ENCODE measurements at regions not wholly inside any gene's neighbourhood (a gene's known extent, or its start where the extent isn't known, plus 50 kb on each side); places are given as distances from the start of the nearest gene placed in this dataset.
A peak's percentile ranks its signal among the peaks of the same experiment; 100 is the strongest.

DNA sequence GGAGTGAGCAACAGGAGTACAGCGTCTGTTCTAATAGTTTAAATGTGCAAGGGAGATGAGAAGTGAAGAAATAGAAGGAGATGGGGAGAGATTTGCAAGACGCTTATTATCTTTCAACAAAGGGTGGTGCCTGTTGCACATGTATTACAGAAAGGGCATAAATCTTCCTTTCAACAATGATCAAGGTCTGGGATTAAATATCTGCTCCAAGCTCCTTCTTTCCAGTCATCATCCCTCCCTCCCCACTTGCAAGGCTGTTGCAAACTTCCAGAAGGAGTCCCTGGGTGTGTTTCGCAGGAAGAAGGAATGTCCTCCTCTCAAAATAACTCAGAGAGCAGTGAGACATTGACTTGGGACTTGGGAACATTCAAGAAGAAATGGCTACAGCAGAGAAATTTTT lies 63.5 kb upstream of the MYCBP2 start:
- Histone ChIP-seq H3K4me3 (replicated peaks in 1 of 3; ENCODE audit: low read depth in 2 of 3, low read length in 3 of 3) (no peak overlapping the region), H3K27me3 (ENCODE audit: control insufficient read depth in 2 of 2, insufficient read depth in 2 of 2, low read length in 2 of 2) (no peaks in the 10 kb centered on the region), H3K9me3 (replicated peaks in 1 of 2; ENCODE audit: control insufficient read depth in 1 of 2, insufficient read depth in 1 of 2, low read length in 2 of 2) (no peaks in the 10 kb centered on the region), H3K4me2 (replicated peaks; ENCODE audit: extremely low read depth, low read length, poor library complexity, severe bottlenecking) (no peak overlapping the region), H3K79me2 (ENCODE audit: insufficient read depth, low read length) (no peaks in the 10 kb centered on the region), H3K9ac (ENCODE audit: insufficient read depth, low read length, poor library complexity, severe bottlenecking) (no peak overlapping the region), H3K36me3 (replicated peaks in 1 of 2; ENCODE audit: control insufficient read depth in 1 of 2, insufficient read depth in 2 of 2, low read length in 2 of 2) (no peaks in the 10 kb centered on the region), H4K20me1 (ENCODE audit: insufficient read depth, low read length) (no peaks in the 10 kb centered on the region), H2AFZ (ENCODE audit: insufficient read depth, low read depth, low read length, poor library complexity, severe bottlenecking) (peak overlapping the region; percentile 23), H3K4me1 (ENCODE audit: control insufficient read depth in 1 of 2, insufficient read depth in 2 of 2, low read length in 2 of 2) (peaks cover 23 to 51% of the 10 kb centered on the region in 2 donors), H3K27ac (ENCODE audit: low read depth in 1 of 2, low read length in 2 of 2) (no peak overlapping the region)
- WGBS (ENCODE audit: insufficient coverage): 0% methylated on average over 1 of the region's 3 CpGs
- intact Hi-C loops (cut with micrococcal nuclease): no loop called here
- Mint-ChIP-seq H3K4me1 (peaks cover 59% of the 10 kb centered on the region), H3K27ac (no peak overlapping the region), H3K27me3 (ENCODE audit: low read depth in 3 of 3) (peaks cover 0 to 5% (median 0%) of the 10 kb centered on the region in 3 donors), H3K4me3 (no peak overlapping the region), H3K36me3 (no peaks in the 10 kb centered on the region), H3K9me3 (peaks cover 0 to 2% (median 0%) of the 10 kb centered on the region in 7 donors)
- DNase-seq: no peak
- TF ChIP-seq, protein P1, sequence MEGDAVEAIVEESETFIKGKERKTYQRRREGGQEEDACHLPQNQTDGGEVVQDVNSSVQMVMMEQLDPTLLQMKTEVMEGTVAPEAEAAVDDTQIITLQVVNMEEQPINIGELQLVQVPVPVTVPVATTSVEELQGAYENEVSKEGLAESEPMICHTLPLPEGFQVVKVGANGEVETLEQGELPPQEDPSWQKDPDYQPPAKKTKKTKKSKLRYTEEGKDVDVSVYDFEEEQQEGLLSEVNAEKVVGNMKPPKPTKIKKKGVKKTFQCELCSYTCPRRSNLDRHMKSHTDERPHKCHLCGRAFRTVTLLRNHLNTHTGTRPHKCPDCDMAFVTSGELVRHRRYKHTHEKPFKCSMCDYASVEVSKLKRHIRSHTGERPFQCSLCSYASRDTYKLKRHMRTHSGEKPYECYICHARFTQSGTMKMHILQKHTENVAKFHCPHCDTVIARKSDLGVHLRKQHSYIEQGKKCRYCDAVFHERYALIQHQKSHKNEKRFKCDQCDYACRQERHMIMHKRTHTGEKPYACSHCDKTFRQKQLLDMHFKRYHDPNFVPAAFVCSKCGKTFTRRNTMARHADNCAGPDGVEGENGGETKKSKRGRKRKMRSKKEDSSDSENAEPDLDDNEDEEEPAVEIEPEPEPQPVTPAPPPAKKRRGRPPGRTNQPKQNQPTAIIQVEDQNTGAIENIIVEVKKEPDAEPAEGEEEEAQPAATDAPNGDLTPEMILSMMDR (IDR thresholded peaks at IDR 0.05): no peak

DNA sequence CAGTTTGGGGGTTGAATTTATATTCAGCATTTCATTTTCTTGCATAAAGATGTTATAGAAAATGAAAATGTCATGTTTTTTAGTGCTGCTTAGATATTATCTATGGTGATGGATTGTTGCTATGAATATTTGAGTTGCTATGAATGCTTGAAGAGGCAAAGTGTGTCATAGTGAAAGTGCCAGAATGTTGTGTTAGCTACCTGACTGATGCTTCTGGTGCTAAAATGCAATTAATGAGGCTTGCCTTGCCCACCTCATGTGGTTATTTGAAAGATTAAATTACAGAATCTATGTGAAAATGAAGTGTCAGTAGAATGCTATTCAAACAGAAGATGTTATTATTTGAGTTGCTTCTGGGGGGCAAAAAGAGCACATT lies 62.7 kb upstream of the MYCBP2 start:
- intact Hi-C loops (cut with micrococcal nuclease): no loop called here
- H3K36me3 Mint-ChIP-seq: no peaks in the 10 kb centered on the region
- H3K9me3 ChIP-seq (replicated peaks in 1 of 2; ENCODE audit: control insufficient read depth in 1 of 2, insufficient read depth in 1 of 2, low read length in 2 of 2): no peaks in the 10 kb centered on the region
- no peaks in the 10 kb centered on the region for H3K79me2 ChIP-seq (ENCODE audit: insufficient read depth, low read length)
- peaks cover 23 to 51% of the 10 kb centered on the region in 2 donors for H3K4me1 ChIP-seq (ENCODE audit: control insufficient read depth in 1 of 2, insufficient read depth in 2 of 2, low read length in 2 of 2)
- H4K20me1 ChIP-seq (ENCODE audit: insufficient read depth, low read length): no peaks in the 10 kb centered on the region
- no peaks in the 10 kb centered on the region for H3K36me3 ChIP-seq (replicated peaks in 1 of 2; ENCODE audit: control insufficient read depth in 1 of 2, insufficient read depth in 2 of 2, low read length in 2 of 2)
- TF ChIP-seq, protein P1 (IDR thresholded peaks at IDR 0.05): no peak
- H3K4me3 ChIP-seq (replicated peaks in 1 of 3; ENCODE audit: low read depth in 2 of 3, low read length in 3 of 3): no peak overlapping the region
- H3K9ac ChIP-seq (ENCODE audit: insufficient read depth, low read length, poor library complexity, severe bottlenecking): no peak overlapping the region
- H3K4me2 ChIP-seq (replicated peaks; ENCODE audit: extremely low read depth, low read length, poor library complexity, severe bottlenecking): no peak overlapping the region
- no peak overlapping the region for H2AFZ ChIP-seq (ENCODE audit: insufficient read depth, low read depth, low read length, poor library complexity, severe bottlenecking)
- DNase-seq: no peak
- H3K4me1 Mint-ChIP-seq: peaks cover 59% of the 10 kb centered on the region
- no peak overlapping the region for H3K27ac Mint-ChIP-seq
- H3K4me3 Mint-ChIP-seq: no peak overlapping the region
- H3K27me3 Mint-ChIP-seq (ENCODE audit: low read depth in 3 of 3): peaks cover 0 to 5% (median 0%) of the 10 kb centered on the region in 3 donors
- no peak overlapping the region for H3K27ac ChIP-seq (ENCODE audit: low read depth in 1 of 2, low read length in 2 of 2)
- H3K27me3 ChIP-seq (ENCODE audit: control insufficient read depth in 2 of 2, insufficient read depth in 2 of 2, low read length in 2 of 2): no peaks in the 10 kb centered on the region
- H3K9me3 Mint-ChIP-seq: peaks cover 0 to 3% (median 0%) of the 10 kb centered on the region in 7 donors

Data from CD14-positive monocyte (primary cell).